IPS-15b (cell line): ENCODE measurements at regions not wholly inside any gene's neighbourhood (a gene's known extent, or its start where the extent isn't known, plus 50 kb on each side); places are given as distances from the start of the nearest gene placed in this dataset.
"Not testable (repeated sequence)": the region's sequence is repeated elsewhere in the genome, so short reads cannot be mapped to it uniquely, and the experiment has no call there.

ENCODE experiments used
- H3K27me3 ChIP-seq: one replicate; pipeline ENCODE4 v1.6.1; 2013; ENCODE audit warnings: low read length; ENCODE audit not compliant: control insufficient read depth, insufficient read depth
- H3K36me3 ChIP-seq: one replicate; pipeline ENCODE4 v1.6.1; 2013; ENCODE audit warnings: low read length; ENCODE audit not compliant: control insufficient read depth, insufficient read depth
- H3K4me1 ChIP-seq: one replicate; pipeline ENCODE4 v1.6.1; 2013; ENCODE audit warnings: mild to moderate bottlenecking, low read length; ENCODE audit not compliant: control insufficient read depth, insufficient read depth
- H3K4me3 ChIP-seq: one replicate; pipeline ENCODE4 v1.5.1; 2013; ENCODE audit warnings: low read depth, low read length
- H3K9ac ChIP-seq: one replicate; pipeline ENCODE4 v1.6.1; 2013; ENCODE audit warnings: low read depth, mild to moderate bottlenecking, low read length
- H3K9me3 ChIP-seq: one replicate; pipeline ENCODE4 v1.6.1; 2013; ENCODE audit warnings: mild to moderate bottlenecking, low read length; ENCODE audit not compliant: control insufficient read depth, insufficient read depth

DNA sequence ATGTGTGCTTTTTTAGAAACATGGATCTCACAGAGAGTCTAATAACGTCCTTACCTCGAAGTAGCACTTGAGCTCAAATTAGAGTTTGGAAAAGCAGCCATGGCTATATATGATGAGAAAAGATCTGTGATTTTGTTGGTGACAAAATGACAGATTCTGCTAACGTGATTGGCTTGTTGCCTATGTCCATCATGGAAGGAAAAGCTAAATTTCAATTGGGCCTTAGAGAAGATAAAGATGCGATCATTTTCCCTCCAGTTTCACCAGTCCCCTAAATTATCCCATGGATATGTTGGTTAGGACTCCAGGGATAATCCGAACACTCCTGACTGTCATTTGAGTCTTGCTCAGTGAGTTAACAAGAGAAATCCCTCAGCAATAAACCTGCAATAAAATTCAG lies 175.8 kb downstream of the C16orf95 start:
- no peaks in the 10 kb centered on the region for H3K4me1 ChIP-seq
- no peaks in the 10 kb centered on the region for H3K9me3 ChIP-seq
- no peaks in the 10 kb centered on the region for H3K36me3 ChIP-seq
- H3K27me3 ChIP-seq = no peaks in the 10 kb centered on the region
- no peak overlapping the region for H3K9ac ChIP-seq
- H3K4me3 ChIP-seq = no peak overlapping the region

DNA sequence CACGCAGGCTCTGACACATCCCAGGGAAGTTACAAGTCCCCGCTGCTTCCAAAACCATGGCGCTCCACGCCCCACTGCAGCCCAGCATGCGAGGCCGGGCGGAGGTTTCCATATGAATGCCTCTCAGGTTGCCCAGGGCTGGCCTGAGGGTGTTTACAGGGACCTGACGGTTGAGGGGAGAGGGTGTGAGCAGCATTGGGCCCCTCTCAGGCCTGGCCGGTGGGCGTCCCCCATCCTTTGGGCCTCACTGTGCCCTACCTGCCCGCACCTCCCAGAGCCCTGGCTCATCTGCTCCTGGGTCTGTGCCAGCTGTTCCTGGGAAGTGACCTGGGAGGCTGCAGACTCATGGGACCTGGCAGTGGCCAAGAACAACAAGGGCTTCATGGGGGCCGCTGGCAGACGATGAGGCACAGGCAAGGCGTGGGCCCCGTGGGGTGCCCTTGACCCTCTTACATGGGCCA lies 173.5 kb downstream of the C16orf95 start:
- Histone ChIP-seq H3K9ac (no peak overlapping the region), H3K27me3 (no peaks in the 10 kb centered on the region), H3K36me3 (no peaks in the 10 kb centered on the region), H3K4me3 (no peak overlapping the region), H3K9me3 (no peaks in the 10 kb centered on the region), H3K4me1 (no peaks in the 10 kb centered on the region)

DNA sequence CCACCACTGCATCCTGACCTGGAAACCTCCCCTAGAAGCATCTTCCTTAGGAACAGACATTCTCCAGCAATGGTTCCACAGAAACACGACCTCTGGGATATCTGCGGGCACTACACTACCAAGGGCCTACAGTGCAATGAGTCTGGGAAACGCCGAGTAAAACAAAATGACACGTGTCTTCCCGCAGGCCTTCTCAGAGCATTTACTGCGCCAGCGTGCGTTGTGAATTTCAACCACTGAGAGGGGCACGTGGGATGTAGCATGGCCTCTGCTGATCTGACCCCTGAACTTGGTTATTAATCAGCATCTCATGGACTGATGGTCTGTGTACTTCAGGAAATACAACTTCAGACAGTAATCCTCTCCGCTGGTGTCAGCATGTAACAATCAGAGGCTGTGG lies 173.0 kb downstream of the C16orf95 start:
- no peaks in the 10 kb centered on the region for H3K27me3 ChIP-seq
- no peaks in the 10 kb centered on the region for H3K36me3 ChIP-seq
- no peaks in the 10 kb centered on the region for H3K9me3 ChIP-seq
- H3K4me1 ChIP-seq = no peaks in the 10 kb centered on the region
- H3K9ac ChIP-seq = no peak overlapping the region
- H3K4me3 ChIP-seq = no peak overlapping the region

DNA sequence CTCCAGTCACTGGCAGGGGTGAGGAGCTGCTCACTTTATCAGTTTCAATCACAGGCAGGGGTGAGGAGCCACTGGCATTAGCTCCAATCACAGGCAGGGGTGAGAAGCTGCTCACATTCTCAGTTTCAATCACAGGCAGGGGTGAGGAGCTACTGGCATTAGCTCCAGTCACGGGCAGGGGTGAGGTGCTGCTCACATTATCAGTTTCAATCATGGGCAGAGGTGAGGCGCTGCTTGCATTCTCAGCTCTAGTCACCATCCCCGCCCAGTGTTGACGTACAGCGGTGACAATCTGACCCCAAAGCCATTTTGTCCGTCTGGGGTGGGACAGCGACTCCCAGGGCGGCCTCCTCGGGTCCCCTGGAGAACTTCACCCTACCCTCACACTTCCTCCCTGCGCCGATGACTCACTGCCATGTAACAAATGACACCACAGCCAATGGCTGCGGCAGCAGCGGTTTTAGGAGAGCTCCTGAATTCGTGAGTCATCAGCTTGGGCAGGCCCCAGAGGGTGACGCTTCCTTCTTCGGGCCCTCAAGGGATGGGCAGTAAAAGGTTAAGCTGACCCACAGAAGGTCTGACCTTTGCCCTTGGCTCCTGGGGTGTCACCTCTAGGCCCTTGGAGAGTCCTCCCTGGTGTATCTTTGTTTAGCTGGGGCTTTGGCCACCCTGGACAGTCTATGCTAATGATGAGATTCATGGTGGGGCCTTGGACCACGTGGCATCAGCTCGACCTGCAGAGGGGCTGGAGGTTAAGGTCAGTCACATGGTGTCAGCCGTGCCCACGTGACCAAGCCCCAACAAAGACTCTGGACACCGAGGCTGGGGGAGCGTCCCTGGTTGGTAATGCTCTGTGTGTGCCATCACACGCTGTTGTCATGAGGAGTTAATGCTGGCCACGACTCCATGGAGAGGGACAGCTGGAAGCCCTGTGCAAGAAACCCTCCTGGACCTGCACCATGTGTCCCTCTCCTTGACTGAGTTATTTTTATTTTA lies 171.7 kb downstream of the C16orf95 start:
- Histone ChIP-seq H3K9ac (no peak overlapping the region), H3K4me1 (no peaks in the 10 kb centered on the region)

GRCh38 chr16:87146676-87147075 lies 170.5 kb downstream of the C16orf95 start:
- Histone ChIP-seq H3K27me3 (no peaks in the 10 kb centered on the region), H3K4me3 (no peak overlapping the region), H3K9me3 (no peaks in the 10 kb centered on the region), H3K36me3 (no peaks in the 10 kb centered on the region), H3K4me1 (peaks cover 3% of the 10 kb centered on the region), H3K9ac (no peak overlapping the region)

More for the DNA sequence above, 171.7 kb downstream of the C16orf95 start:
- no peaks in the 10 kb centered on the region for H3K36me3 ChIP-seq
- H3K27me3 ChIP-seq = no peaks in the 10 kb centered on the region
- no peak overlapping the region for H3K4me3 ChIP-seq
- no peaks in the 10 kb centered on the region for H3K9me3 ChIP-seq

GRCh38 chr16:87149051-87149450 lies 168.1 kb downstream of the C16orf95 start:
- no peak overlapping the region for H3K9ac ChIP-seq
- H3K27me3 ChIP-seq = no peaks in the 10 kb centered on the region
- H3K9me3 ChIP-seq = no peaks in the 10 kb centered on the region
- H3K36me3 ChIP-seq = no peaks in the 10 kb centered on the region
- peaks cover 3% of the 10 kb centered on the region for H3K4me1 ChIP-seq
- no peak overlapping the region for H3K4me3 ChIP-seq

DNA sequence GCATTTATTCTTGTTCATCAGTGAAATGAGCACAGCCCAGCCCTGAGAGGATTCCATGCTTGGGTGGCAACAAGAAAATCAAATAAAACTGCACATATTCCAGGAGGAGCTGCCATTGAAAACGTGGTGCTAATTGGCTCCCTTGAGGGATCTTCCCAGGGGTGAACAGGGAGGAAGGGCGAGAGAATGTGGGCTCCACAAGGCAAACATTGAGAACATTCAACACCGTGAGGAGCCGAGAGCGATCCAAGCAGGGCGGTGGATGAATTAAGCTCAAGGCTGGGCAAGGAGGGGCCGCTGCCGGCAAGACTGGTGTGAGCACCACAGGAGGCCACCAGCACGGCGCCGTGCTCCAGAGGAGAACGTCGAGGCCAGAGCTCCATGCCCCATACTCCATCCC lies 166.9 kb downstream of the C16orf95 start:
- Histone ChIP-seq H3K9ac (no peak overlapping the region), H3K36me3 (no peaks in the 10 kb centered on the region), H3K4me1 (peaks cover 3% of the 10 kb centered on the region), H3K9me3 (no peaks in the 10 kb centered on the region), H3K4me3 (no peak overlapping the region), H3K27me3 (no peaks in the 10 kb centered on the region)

DNA sequence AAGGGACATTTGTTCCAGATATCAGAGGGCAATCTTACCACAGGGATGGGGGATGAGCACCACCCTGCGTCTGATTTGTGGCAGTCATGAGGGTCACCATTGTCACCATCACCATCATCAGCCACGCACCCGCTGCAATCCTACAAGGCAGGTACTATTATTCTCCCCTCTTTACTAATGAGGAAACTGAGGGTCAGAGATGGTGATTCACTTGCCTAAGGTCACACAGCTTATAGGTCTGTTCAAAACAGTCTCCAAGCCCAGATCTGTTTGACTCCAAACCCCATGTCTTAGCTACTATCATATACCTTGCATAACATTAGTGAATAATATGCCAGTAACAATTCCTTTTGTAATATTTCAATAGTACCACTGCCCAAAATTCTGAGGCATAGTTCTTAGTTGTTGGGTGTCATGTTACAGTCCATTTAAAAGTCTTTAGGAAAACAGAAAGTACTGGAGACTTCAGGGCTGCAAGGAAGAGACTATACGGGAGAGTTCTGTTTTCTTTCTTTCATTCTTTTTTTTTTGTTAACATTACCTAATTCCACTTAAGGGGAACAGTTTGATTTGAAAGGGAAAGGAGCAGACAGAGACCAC lies 166.4 kb downstream of the C16orf95 start:
- H3K4me1 ChIP-seq = peaks cover 3% of the 10 kb centered on the region
- H3K4me3 ChIP-seq = no peak overlapping the region
- H3K36me3 ChIP-seq = no peaks in the 10 kb centered on the region
- no peak overlapping the region for H3K9ac ChIP-seq
- H3K9me3 ChIP-seq = no peaks in the 10 kb centered on the region
- no peaks in the 10 kb centered on the region for H3K27me3 ChIP-seq

- Histone ChIP-seq H3K4me3 (no peak overlapping the region), H3K36me3 (no peaks in the 10 kb centered on the region), H3K27me3 (no peaks in the 10 kb centered on the region), H3K9me3 (no peaks in the 10 kb centered on the region), H3K4me1 (peaks cover 3% of the 10 kb centered on the region), H3K9ac (no peak overlapping the region)
Observed at GRCh38 chr16:87152221-87152755, 164.9 kb downstream of the C16orf95 start.

DNA sequence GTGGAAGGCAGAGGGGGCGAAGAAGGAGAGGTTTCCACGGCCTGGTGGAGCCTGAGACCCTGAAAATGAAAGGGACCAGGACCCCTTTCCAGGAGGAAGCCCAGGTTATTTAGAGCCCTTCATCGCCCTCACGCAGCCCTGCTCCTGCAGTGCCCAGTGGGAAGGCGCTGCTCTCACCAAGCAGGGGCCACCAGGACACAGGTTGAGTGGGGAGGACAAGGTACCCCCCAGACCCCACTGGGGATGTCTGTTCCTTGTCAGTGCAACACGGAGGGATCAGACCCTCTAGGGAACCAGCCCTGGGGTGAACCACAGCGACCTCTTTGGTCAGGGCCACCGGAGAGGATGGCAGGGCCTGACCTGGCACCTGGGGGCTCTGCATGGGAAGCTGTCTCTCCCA lies 163.9 kb downstream of the C16orf95 start:
- Histone ChIP-seq H3K9me3 (no peaks in the 10 kb centered on the region), H3K4me3 (no peak overlapping the region), H3K27me3 (no peaks in the 10 kb centered on the region), H3K9ac (no peak overlapping the region), H3K4me1 (peaks cover 3% of the 10 kb centered on the region), H3K36me3 (no peaks in the 10 kb centered on the region)

- H3K27me3 ChIP-seq, H3K4me3 ChIP-seq, H3K9me3 ChIP-seq, H3K9ac ChIP-seq, H3K36me3 ChIP-seq, H3K4me1 ChIP-seq: not testable (repeated sequence)
Observed at GRCh38 chr16:87155315-87155714, 161.9 kb downstream of the C16orf95 start.

- Histone ChIP-seq H3K4me1 (no peaks in the 10 kb centered on the region), H3K9me3 (no peaks in the 10 kb centered on the region), H3K9ac (no peak overlapping the region), H3K36me3 (no peaks in the 10 kb centered on the region), H3K4me3 (no peak overlapping the region), H3K27me3 (no peaks in the 10 kb centered on the region)
Observed at GRCh38 chr16:87156195-87156594, 161.0 kb downstream of the C16orf95 start.
